ENCODE measurements at regions not wholly inside any gene's neighbourhood (a gene's known extent, or its start where the extent isn't known, plus 50 kb on each side); places are given as distances from the start of the nearest gene placed in this dataset.
"Not testable (repeated sequence)": the region's sequence is repeated elsewhere in the genome, so short reads cannot be mapped to it uniquely, and the experiment has no call there.

DNA sequence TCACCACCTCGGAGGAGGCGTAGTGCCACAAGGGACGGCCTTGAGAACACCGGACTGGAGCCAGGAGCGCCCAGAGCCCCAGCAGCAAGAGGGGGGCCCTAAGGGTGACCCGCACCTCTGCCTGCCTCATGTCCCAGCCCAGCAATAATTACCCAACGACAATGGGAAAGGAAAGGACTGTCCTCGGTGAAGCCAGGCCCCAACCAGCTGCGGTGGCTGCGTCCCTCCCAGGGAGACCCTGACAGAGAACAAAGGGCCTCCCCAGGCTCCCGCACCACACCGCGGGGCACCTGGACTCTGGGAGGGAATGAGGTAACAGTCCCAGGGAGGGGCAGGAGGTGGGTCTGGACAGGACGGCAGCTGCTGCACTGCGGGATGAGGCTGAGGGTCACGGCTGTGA lies 493.4 kb downstream of the GOLGA6L6 start:
- not testable (repeated sequence) for FAIRE-seq

DNA sequence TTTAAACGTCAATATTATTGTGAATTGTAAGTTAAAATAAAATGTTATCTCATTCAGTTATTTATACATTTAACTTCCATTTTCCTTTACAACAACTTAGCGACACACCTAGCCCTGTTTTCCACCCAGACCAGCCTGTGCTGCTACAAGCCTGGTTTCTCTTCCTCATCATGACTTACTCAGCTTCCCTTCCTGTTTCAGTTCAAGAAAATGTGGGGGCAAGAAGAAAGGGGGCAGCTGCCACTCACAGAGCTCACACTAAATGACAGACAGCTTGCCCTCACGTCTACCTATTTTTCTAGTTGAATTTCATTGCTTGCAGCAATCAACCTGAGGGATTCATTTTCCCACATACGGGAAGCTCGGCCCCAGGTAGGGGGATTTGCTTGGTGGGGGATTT lies 496.4 kb downstream of the GOLGA6L6 start:
- FAIRE-seq = not testable (repeated sequence)

DNA sequence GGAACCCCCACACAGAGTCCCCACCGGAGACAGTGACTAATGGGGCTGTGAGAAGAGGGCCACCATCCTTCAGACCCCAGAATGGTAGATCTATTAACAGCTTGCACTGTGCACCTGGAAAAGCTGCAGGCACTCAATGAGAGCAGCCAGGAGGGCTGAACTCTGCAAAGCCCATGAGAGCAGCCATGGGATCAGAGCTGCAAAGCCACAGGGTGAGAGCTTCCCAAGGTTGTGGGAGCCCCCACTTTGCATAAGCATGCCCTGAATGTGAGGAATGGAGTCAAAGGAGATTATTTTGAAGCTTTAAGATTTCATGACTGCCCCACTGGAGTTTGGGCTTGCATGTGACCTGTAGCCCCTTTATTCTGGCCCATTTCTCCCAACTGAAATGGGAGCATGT lies 500.9 kb downstream of the GOLGA6L6 start:
- FAIRE-seq = not testable (repeated sequence)

DNA sequence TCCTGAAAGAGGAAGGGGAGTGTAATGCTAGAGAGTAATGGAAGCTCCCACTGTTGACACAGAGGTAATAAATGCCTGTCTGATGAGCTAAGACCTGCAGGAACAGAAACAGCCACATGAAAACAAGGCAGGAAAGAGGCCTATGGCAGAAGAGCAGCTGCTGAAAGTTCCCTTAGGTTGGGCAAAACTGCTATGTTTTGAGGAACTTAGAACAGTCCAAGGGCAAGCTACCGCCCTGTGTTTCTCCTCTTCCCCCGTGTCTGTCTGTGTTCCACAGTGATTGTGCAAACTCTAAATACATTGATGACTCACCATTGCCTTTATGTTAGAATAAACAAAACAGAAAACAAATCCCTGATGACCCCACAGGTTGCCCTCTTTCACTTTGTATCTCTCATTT lies 516.6 kb downstream of the GOLGA6L6 start:
- not testable (repeated sequence) for FAIRE-seq

DNA sequence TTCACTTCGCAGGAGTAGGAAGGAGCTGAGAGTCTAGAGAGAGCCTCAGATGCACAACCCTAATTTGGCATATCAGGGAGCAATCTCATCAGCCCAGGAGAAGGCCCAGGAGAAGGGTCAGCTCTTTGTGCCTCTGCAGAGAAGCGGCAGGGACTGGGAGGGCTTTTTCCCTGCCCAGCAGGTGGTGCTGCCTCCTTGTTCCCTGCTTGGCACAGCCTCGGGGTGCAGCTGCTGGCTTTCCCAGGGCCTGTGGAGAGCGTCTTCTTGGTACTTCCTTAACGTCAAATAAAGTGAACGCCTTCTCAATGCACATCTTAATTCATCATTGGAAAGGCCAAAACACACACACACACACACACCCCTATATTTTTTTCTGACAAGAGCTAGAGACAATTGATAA lies 519.3 kb downstream of the GOLGA6L6 start:
- FAIRE-seq = not testable (repeated sequence)

DNA sequence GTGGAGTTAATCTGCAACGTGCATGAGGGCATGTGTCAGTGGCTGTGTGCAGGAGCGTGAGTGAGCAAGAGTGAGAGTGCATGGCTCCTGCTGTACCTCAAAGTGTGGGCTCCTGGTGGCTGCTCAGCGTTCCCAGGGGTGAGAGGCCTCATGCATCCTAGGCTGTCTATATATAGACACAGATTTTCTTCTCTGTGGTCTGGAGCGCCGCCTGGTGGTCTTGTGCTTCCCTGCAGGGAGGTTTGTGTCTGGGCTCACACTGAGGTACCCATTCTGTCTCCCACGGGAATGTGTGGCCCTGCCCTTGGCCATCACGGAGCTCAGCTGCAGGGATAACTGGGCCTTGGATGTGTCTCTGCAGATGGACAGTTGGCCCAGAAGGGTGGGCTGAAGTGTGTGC lies 520.2 kb downstream of the GOLGA6L6 start:
- FAIRE-seq = peak; percentile 76

DNA sequence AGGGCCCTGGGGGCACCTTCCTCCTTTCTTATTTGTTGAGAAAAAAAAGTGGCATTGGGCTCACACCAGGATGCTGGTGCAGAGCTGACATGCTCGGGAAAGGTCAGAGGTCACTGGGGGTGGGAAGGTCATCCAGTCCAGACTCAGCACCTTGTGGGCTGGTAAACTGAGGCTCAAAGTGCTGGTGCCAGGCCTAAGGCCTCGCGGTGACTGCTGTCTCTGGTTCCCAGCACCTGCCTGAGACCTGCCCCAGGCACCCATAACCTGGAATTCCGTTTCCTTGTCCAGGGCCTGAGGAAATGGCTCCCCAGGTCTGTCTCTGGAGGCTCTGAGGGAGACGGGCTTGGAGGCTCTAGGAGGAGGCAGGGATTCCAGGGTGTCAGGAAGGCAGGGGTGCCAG lies 521.0 kb downstream of the GOLGA6L6 start:
- FAIRE-seq = not testable (repeated sequence)

DNA sequence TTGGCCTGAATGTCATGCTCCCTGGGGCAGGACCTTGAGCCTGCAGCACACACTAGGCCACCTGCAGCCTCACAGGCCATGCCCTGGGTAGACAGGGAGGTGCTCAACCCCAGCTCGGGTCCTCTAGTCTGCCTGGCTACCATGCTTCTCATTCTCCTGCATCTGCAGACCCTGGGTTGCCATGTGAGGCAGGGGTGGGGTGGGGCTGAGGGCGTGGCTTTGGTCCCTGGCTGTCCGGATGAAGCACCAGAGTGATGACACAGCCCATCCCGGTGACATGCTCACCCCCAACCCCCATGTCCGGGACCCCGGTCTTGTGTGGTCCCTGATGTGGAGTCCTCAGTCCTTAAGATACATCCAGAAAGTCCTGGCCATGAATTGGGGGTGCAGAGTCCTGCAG lies 521.8 kb downstream of the GOLGA6L6 start:
- FAIRE-seq = not testable (repeated sequence)

DNA sequence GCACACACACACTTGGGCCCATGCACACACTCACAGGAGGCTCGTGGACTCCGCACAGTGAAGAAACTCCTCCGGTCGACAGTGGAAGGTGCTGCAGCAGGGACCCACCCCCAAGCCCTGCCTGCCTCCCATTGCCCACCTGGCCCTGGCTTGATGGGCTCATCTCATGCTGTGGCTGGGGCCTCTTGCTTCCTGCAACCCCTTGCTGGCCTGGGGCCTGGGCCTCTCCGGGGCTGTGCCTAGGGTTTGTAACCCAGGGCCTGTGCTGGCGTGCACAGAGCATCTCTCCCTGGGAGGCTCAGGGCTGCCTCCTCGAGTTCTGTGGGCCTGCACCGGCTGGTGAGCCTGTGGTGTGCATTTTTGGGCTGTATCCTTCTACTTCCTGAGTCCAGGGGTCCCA lies 524.0 kb downstream of the GOLGA6L6 start:
- FAIRE-seq = not testable (repeated sequence)

DNA sequence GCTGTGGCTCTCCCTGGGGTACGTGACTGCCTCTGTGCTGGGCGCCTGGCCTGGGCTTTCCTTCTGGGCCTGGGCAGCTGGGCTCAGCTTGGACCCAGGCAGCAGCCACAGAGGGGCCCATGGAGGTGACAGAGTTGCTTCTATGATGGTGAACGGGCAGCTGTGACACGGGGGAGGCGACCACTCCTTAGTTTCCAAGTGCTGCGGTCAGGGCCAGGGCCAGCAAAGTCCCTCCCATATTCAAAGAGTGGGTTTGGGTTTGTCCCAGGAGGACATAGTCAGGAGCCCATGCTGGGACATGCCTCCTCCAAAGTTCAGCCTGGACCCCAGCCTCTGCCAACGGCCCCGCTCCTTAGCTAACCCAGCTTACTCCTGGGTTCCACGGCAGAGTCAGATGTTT lies 524.7 kb downstream of the GOLGA6L6 start:
- FAIRE-seq = not testable (repeated sequence)

DNA sequence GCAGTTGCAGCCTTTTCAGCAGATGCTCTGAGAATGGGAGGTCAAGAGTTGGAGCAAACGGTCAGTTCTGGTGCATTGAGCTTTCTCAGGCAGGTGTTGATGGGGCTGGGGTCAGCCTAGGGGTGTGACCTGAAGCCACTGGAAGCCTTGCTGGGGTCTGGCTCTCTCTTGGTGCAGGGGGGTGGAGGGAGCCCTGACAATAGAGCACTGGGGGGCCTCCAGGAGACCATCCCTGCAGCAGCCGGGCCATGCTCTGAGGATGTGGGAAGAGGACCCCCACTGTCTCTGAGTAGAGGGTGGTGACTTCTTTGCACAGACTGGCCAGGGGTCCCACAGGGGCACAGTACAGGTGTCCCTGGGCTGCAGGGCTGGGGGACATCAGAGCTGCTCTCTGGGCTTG lies 528.8 kb downstream of the GOLGA6L6 start:
- FAIRE-seq = not testable (repeated sequence)

DNA sequence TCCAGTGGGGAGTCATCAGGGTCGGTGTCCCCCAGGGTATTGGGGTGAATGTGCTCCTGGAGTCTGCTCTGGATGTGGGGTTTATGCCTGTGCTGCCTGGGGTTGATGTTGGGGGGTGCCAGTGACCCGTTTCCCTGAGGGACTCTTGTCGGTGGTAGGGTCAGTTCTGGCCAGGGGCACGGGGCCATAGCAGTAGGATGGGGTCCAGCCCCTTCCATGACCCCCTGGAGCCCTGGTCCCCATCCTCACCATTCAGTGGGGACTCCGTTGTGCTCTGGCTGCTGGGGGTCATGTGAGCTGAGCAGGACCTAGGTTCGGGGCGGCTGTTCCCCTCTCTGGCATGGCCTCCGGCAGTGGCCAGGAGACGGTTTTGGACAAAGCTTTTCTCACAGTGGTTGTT lies 530.8 kb downstream of the GOLGA6L6 start:
- FAIRE-seq = not testable (repeated sequence)

DNA sequence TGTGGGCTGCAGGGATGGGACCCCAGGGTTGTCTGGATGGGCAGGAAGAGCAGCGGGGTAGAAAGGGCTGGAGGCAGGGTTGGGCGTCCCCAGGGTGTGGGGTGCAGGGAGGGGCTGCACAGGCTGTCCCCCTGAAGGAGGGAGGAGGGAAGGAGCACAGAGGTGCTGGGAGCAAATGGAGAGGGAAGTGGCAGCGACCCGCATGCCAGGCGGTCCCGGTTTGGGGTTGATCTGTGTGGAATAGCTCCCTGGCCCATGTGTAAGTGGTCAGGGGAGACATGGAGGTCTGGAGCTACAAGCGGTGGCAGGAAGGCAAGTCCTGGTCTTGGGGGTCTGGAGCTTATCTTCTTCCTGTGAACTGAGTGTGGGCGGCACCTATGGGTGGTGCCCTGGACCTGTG lies 532.0 kb downstream of the GOLGA6L6 start:
- not testable (repeated sequence) for FAIRE-seq

DNA sequence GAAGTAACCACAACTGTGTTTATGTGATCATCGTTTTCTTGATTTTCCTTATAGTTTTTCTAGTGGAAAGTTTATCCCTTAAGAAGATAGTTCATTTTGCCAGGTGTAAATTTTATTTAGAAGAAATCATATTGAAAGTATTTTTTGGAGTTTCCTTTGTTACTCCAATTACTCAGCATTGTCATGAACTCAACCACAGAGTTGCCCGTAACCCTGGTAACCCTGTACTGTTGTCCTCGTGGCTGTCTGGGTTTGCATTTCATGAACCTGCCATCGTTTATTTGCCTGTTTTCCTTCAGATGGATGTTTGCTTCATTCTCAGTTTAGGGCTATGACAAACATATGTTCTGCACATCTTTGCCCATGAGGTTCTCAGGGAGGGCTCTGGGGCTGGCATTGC lies 534.3 kb downstream of the GOLGA6L6 start:
- not testable (repeated sequence) for FAIRE-seq

DNA sequence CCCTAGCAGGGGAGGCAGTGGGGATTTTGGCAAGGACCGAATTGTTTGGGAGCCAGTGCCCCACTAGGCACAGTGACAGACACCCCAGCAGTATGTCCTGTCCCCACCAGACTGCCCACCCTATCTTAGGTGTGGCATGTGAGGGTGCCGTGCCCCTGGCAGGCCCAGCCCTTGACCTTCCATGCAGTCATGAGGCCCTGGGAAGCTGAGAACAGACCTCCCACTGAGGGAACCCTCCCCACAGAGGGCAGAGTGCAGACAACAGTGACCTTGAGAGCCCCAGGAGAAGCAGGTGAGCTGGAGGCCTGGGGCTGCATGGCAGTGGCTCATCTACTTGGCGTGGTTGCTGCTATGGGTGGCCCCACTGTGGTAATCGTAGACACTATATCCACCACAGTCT lies 538.1 kb downstream of the GOLGA6L6 start:
- FAIRE-seq = not testable (repeated sequence)

DNA sequence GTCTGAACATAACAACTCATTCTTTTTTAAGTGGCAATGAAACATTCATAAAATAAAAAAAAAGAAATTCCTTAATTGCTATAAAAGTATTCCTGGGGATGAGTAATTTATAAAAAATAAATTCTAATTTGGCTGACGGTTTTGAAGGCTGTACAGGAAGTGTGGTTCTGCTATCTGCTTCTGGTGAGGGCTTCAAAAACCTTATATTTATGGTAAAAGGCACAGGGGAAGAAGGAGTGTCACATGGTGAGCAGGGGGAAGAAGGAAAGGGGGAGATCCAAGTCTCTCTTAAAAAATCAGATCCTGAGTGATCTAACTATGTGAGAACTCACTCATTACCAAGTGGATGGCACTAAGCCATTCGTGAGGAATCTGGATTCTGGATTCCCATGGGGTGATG lies 539.0 kb downstream of the GOLGA6L6 start:
- peak; percentile 80 for FAIRE-seq

DNA sequence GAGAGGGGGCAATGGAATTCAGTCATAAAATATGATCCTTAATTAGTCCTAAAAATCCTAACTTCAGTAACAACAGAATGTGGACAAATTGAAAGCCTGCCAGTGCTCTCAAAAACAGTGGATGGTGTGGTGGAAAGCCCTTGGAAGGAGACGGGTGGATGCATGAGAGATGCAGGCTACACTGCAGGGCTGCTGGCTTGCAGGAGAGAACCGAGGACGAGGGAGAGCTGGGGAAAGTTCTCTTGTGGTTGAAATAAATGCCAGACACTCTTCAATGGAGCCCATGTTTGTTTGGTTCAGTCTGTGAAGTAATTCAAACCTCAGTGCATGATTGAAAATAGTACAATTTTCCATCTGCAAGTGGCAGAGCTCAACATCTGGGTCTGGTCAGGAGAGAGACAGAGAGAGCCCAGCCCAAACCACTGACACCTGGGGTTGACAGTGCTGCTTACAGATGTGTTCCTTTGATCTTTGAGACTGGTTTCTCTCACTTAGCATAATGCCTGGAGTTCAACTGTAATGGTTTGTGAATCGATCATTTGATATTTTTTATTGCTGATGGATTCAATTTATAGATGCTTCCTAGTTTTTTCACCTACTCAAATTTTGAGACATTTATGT lies 544.9 kb downstream of the GOLGA6L6 start:
- not testable (repeated sequence) for FAIRE-seq

DNA sequence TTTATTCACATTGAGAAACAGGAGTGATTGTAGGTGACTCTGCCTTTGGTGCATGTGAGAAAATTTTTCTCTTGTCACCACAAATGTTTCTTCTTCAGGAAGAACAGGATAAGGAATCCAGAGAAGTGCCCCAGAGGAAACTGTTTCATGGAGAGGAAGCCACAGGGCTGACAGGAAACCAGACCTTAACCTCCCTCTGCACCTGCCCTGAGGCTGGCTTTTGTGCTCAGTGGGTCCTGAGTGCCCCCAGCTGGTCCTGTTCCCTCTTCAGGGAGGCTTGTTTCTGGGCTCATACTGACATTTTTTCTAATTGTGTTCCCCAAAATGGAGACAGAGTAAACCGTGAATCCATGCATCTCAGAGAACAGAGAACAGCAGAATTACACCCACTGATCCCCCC lies 546.3 kb downstream of the GOLGA6L6 start:
- FAIRE-seq = not testable (repeated sequence)

DNA sequence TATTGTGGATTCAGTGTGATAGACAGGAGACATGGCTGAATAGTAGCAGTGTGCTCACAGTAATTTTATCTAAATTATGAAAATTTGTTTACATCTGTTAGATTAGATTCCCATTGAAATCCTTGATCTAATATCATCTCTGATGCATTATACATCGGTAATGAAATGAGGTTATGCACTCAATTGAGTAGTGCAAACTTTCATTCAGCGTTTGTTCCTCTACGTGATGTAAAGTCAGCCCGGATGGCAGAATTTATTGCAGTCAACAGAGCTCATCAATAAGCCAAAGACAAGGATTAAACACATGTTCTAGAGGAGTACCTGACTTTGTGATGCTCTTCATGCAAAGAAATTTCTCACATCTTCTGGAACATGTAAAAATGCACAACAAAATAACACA lies 549.2 kb downstream of the GOLGA6L6 start:
- no peak for FAIRE-seq

DNA sequence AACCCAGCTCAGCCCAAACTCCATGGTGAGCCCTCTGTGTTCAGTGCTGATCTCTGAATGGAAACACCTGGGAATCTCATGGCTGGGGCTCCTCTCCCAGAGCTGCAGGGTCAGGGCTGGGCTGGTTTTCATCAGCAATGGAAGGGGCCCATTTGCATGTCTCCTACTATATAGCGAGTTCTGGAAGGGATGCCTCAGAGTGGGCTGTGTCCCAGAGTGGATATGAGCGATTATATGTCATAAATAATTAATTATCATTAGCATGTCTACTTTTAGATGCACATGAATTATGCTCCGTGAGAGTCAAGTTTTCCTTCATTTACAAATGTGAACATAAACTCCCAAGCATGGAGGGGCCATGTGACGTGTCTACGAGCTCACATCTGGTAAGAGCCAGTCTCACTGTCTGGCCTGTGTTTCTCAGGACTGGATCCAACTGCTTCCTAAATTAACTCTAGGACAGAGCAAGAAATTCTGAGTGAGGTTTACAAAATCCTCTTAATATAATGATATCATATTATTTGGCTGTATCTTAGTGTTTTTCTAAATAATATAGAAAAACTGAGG lies 553.4 kb downstream of the GOLGA6L6 start:
- FAIRE-seq = no peak

DNA sequence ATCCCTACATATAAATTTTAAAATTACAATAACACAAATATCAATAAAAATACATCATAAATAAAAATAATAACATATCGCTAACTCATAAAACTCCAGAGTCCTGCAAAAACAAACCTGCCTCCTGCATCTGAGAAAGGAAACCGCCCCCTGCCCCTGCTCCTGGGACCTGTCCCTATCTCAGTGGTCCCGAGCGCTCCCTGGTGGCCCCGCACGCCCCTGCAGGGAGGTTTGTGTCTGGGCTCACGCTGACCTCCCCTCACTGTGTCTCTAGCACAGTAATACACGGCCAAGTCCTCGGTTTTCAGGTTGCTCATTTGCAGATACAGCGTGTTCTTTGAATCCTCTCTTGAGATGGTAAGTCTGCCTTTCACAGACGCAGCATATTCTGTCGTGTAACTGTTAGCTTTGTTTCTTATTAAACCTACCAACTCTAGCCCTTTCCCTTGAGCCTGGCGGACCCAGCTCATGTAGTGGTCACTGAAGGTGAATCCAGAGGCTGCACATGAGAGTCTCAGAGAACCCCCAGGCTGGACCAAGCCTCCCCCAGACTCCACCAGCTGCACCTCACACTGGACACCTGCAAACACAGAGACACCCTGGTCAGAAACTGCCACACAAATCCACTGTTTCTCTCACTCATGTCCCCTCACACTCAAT lies 554.1 kb downstream of the GOLGA6L6 start:
- FAIRE-seq = no peak

DNA sequence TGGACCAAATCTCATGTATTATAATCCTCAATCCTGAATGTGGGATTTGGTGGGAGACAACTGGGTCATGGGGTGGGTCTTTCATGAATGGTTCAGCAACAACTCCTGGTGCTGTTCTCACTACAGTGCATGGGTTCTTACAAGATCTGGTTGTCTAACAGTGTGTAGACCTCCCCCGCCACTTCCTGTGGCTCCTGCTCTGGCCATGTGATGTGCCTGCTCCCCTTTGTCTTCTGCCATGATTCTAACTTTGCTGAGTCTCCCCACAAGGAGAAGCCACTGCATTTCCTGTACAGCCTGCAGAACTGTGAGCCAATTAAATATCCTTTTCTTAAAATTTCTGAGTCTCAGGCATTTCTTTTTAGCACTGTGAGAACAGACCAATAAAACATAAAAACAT lies 557.5 kb downstream of the GOLGA6L6 start:
- no peak for FAIRE-seq

DNA sequence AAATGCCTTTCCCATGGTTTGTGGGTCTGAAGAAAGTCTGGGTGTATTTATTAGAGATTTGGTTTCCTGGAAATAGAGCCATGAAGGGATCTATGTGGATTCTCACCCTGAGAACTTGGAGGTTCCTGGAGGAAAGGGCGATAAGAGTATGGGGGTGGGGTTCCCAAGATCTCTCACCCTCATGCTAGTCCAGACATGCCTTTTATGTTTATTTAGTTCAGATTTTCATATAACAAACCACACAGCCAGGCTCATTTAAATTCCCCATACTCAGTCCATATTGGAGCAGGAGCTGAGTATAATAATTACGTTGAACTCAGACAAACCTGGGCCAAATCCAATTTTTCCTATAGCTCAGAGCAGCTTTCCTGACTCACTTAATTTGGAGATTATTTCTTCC lies 566.6 kb downstream of the GOLGA6L6 start:
- no peak for FAIRE-seq

DNA sequence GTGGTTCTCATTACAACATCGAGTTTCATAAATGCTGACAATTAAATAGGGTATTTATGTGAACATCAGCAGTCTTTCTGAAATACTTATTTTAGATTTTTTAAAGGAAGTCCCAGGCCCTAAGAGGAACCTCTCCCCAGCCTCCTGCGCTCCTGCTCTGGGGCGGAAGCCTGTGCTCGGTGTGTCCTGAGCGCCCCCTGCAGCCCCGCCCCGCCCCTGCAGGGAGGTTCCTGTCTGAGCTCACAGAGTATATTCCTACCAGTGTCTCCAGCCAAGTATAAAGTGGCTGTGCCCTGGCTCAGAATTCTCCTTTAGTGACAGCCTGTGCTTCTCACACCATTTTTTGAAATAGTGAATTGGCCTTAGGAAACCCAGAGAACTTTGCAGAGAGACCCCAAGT lies 567.9 kb downstream of the GOLGA6L6 start:
- no peak for FAIRE-seq

All from TTC549 (cell line).